AG08395 (cell line): ENCODE measurements at regions not wholly inside any gene's neighbourhood (a gene's known extent, or its start where the extent isn't known, plus 50 kb on each side); places are given as distances from the start of the nearest gene placed in this dataset.

ENCODE experiments used
- DNase-seq: peaks from one replicate; pipeline ENCODE4 v3.0.0; 2012; ENCODE audit warnings: mixed read lengths, low spot score

- no peak for DNase-seq
Observed at GRCh38 chr5:172569861-172570558, 71.1 kb upstream of the NEURL1B start.

- no peak for DNase-seq
Observed at GRCh38 chr5:172568308-172568910, 72.7 kb upstream of the NEURL1B start.

DNA sequence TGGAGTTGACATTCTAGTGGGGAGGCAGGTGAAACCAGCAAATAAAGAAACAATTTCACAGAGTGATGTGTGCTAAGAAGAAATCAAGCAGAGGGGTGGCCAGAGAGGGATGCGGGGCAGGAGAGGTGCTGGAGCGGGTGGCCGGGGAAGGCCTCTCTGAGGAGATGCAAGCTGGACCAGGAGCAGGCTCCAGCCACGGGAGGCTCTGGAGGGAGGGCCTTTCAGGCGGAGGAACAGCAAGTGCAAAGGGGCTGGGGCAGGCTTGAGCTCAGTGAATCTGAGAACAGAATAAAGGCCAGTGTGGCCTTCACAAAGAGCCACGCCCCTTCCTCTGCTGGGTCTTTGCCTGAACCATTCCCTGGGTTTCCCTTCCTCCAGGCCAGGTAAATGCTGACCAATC lies 73.2 kb upstream of the NEURL1B start:
- DNase-seq: no peak

DNA sequence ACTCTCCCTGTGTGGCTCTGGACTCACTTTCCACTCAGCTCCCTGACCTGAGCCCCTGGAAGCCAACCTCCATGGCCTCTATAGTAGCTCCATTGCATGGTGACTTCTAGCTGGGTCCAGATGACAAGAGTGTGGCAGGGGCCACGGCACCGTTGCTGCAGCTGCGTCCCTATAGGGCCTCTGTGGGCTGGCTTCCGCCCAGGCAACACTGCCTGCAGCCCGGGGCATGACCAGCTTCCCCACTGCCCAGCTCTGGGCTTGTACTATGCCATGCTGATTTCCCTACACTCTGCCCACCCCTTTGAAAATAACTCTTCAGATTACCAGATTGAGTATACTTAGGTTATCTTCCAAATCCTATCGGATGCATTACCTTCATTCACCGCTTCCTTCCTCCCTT lies 73.8 kb upstream of the NEURL1B start:
- DNase-seq: no peak

DNA sequence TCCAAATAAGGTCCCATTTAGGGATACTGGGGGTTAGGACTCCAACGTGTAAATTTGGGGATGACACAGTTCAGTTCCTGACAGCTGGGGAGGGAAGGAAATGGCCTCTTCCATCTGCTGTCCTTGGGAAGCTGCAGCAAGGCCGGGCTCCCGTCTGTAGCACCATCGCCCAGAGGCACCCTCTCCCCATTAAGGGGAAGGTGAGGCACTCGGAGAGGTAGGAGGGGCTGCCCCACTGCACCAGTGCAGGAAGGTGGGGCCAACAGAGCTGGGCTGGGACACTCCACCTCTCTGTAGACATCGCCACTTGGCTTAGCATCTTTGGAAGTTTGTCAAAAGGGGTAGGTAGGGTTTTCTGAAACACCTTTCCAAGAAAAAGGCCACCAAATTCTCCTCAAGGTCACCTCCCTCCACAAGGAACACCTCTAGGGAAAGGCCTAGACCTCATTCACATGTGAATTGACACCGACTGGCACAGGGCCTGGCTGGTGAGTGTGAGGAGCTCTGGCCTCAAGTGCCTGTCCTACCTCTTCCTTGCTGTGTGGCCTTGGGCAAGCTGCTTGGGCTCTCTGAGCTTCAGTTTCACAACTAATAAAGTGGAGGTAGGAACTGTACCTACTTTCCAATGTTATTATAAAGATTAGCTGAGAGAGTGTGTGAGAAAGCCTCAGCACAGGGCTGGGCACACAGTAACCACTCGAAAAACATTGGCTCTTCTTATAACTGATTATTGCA lies 75.0 kb upstream of the NEURL1B start:
- no peak for DNase-seq

GRCh38 chr5:172565455-172565854 lies 75.6 kb upstream of the NEURL1B start:
- DNase-seq: no peak

- DNase-seq: no peak
Observed at GRCh38 chr5:172564883-172565282, 76.2 kb upstream of the NEURL1B start.

GRCh38 chr5:172564188-172564587 lies 76.9 kb upstream of the NEURL1B start:
- no peak for DNase-seq

DNA sequence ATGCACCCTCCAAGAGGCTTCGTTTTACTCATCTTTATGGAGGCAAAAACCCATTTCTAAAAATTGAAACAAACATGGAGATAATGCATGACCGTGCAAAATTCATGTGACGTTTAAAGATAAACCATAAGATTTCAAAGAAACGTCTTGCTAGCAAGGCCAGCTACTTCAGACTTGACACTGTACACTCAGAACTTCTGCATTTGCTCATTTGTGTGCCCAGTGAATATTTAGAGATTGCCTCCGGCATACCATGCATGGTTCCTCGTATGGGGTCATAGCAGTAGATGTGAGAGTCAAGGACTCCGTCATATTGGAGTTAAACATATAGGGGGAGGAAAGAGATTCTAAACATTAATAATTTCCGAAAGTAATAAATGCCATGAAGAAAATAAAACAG lies 78.6 kb upstream of the NEURL1B start:
- no peak for DNase-seq

DNA sequence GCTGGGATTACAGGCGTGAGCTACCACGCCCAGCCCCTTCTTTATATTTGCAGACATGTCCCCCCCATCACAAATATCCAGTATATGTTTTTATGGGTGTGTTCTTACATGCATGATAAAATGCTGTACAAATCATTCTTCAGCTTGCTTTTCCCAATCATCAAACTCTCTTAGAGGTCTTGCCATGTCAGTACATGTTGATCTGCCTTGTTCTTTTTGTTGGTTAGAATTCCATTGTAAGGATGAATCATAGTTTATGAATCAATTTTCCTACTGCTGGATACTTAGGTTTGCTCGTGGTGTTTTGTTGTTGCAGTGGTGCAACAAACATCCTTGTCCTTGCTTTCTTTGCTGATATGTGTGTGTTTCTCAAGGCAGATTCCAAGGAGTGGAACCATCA lies 79.9 kb upstream of the NEURL1B start:
- DNase-seq: peak; percentile 30

DNA sequence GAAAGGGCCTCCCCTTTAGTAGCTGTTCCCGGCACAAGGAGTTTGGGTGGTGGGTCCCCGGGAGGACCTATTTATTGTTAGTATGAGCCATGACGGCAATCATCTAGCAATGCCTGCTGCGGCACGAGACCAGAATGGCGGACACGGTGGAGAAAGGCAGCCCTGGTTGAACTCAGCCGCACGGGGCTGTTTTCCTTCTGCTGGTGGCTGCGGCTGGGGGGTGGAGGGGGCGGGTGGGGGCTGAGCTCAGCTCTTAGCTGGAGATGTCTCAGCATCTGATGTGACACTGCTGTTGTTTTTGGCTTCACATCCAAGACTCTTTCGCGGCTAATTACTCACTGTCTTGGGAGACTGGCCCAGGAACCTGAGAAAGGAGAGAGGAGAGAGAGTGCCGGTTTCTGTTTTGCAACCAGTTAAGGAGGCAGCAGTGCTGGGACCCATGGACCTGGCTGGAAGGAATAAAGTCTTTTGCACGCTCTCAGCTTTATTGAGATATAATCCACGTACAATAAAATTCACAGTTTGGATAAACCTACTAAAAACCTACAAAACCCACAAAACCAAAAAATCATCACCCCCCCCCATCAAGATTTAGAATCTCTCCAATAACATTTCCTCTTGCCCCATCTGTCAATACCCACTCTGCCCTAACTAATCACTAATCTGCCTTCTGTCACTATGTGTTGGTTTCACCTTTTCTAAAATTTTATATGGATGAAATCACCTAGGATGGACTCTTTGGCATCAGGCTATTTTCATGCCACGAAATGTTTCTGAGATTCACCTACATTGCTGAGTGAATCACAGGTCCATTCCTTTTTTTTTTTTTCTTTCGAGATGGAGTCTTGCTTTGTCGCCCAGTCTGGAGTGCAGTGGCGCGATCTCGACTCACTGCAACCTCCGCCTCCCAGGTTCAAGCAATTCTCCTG lies 81.8 kb upstream of the NEURL1B start:
- peak; percentile 80 for DNase-seq

DNA sequence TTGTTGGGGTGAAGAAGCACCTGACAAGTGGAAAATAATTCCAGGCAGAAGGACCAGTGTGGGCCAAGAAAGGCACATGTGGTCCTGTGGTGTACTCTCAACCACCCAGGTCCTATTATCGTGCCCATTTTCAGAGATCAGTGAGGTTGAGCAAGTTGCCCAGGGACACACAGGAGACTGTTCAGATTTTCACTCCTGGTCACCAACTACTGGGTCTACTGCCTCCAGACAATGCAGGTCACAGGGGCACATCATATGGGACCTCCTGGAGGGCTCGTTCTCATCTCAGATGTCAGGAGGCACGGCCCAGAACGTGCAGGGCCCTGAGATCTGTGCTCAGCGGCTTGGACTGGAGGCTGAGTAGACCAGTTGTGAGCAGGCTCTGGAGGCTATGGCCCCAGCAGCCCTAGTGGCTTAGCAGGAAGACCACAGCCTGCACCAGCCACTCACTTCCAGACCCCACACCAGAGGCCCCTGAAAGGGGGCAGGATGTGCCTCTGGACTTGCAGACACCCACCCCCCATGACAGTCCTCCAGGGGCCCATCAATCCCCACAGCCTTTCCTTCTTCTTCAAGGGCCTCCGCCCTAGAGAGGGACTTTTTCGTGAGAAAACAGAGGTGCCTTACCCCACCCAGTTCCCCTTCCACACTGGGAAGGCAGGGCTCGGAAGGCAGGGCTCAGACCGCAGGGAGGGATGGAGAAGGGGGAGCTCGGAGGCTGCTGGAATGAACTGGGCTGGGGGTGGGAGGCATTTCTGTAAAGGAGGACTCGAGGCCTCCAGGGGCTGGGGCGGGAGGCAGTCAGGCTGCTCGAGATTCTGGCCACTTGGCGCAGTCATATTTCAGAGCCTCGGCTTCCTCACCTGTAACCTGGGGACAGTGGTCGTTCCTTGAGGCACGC lies 82.7 kb upstream of the NEURL1B start:
- no peak for DNase-seq

GRCh38 chr5:172556971-172557461 lies 84.0 kb upstream of the NEURL1B start:
- no peak for DNase-seq

DNA sequence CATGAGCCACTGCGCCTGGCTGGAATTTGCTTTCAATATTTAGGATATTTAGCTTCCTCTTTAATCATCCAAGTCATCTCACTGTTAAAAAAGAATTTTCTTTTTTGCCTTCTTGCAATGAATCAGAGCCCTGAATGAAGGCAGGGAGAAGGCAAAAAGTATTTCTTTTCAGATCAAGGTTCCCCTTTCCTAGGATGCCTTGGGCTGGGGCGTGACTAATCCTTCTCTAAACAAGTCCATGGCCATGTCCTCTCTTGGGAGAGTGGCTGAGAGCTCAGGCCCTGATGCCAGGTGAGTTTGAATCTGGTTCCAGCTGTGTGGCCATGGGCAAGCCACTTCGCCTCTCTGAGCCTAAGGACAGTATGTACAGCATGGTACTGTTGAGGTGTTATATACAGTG lies 84.8 kb upstream of the NEURL1B start:
- DNase-seq: no peak

- DNase-seq: no peak
Observed at GRCh38 chr5:172554562-172554961, 86.5 kb upstream of the NEURL1B start.

DNA sequence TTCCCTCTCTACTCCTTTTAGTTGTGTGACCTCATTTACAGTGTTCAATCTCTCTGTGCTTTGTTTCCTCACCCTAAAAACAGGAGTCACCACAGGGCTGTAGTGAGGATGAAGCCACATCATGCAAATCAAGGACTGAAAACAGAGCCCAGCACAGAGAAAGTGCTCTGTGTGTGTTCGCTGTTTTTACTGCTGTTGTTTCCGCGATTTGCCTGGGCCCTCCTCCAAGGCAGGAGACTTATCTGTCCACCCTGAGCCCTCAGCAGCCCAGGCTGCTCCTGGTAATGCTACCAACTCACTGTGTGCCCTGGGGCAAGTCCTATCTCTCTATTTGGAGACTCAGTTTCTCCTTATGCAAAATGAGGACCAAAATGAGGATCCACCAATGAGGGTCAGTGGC lies 87.2 kb upstream of the NEURL1B start:
- DNase-seq: no peak

- DNase-seq: no peak
Observed at GRCh38 chr5:172553167-172553566, 87.9 kb upstream of the NEURL1B start.

DNA sequence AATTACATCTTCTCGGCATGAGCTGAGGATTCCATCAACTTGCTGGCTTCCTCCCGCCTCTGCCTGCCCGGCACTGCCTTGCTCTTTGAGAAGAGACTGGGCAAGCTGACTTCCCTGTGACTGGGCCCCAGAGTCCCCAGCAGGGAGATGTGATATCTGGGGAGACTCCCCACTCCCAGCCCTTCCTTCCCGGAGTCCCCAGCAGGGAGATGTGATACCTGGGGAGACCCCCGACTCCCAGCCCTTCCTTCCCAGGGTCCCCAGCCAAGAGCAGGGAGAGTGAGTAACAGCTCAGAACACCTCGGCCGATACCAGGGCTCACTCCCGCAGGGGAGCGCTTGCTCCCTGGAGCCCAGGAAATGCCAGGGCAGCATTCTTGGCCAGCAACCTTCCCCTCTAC lies 90.1 kb upstream of the NEURL1B start:
- DNase-seq: no peak

DNA sequence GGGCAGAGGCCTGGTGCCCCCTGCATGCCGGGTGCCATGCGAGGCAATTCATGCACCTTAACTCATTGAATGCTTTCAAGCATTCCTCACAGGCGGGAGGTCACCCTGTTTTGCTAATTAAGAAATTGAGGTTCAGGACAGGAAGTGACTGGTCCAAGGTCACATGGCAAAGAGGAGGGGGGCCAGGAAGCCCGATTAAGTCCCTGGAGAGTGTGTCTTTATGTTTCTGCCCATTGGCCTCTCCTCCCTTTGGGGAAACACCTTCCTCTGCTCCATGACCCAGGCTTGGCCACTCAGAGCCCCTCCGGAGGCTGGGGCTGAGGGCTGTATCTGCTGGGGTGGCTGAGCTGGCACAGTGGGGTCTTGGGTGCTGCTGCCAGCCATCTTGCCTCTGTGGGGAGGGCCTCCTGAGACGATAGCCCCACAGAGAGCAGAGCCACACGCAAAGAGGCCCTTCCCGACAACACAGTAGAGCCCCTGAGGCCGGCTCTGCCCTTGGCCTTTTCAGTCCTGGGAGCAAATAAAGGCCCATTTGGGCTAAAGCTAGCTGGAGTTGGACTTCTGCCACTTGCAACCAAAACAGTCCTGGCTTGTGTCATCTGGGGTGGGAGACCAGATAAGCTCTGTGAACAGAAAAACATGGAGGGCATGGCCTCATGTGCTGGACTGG lies 90.8 kb upstream of the NEURL1B start:
- no peak for DNase-seq

GRCh38 chr5:172549696-172550095 lies 91.4 kb upstream of the NEURL1B start:
- DNase-seq: no peak
